Common myeloid progenitor, CD34-positive (primary cell): ENCODE measurements at regions not wholly inside any gene's neighbourhood (a gene's known extent, or its start where the extent isn't known, plus 50 kb on each side); places are given as distances from the start of the nearest gene placed in this dataset.
"Not testable (repeated sequence)": the region's sequence is repeated elsewhere in the genome, so short reads cannot be mapped to it uniquely, and the experiment has no call there.

Experiments
- CTCF ChIA-PET: fragments of 350-600 bp; sonication (Branson Sonifier 250); formaldehyde crosslinking; loops from one replicate; lab custom pipeline; 2021; ENCODE audit warnings: antibody characterized with exemption; lab: Charles Lee
- POLR2A ChIA-PET: fragments of 350-600 bp; sonication (Branson Sonifier 250); formaldehyde crosslinking; loops from one replicate; lab custom pipeline; 2021; ENCODE audit warnings: antibody characterized with exemption; lab: Charles Lee
- DNase-seq, 3 donors: peaks; one replicate each; pipeline versions ENCODE4 v3.0.0 to v3.0.0-alpha.2; 2013
- H3K27ac ChIP-seq, 2 experiments: 1 replicate in 1 of 2; 2 replicates in 1 of 2; pipeline ENCODE4 v1.7.0; 2013; ENCODE audit warnings: inconsistent platforms in 2 of 2, low read length in 2 of 2, mild to moderate bottlenecking in 2 of 2, low read depth in 1 of 2, moderate library complexity in 1 of 2; ENCODE audit not compliant: severe bottlenecking in 2 of 2, insufficient read depth in 1 of 2, poor library complexity in 1 of 2
- H3K27me3 ChIP-seq, 5 experiments: replicated peaks in 2 of 5; 1 replicate in 3 of 5; 2 replicates in 2 of 5; pipeline versions ENCODE4 v1.6.1 to v1.7.0; 2013; ENCODE audit warnings: low read length in 4 of 5, mild to moderate bottlenecking in 2 of 5, moderate library complexity in 2 of 5, inconsistent platforms in 1 of 5; ENCODE audit not compliant: insufficient read depth in 5 of 5, control insufficient read depth in 4 of 5
- H3K36me3 ChIP-seq, 4 experiments: 1 replicate in 2 of 4; 2 replicates in 2 of 4; pipeline versions ENCODE4 v1.6.1 to v1.7.0; 2013; ENCODE audit warnings: low read length in 3 of 4, control low read depth in 1 of 4, mild to moderate bottlenecking in 1 of 4; ENCODE audit not compliant: control insufficient read depth in 4 of 4, insufficient read depth in 4 of 4
- H3K4me1 ChIP-seq, 4 experiments: 1 replicate in 3 of 4; 2 replicates in 1 of 4; pipeline versions ENCODE4 v1.6.1 to v1.7.1; 2013; ENCODE audit warnings: low read length in 3 of 4, mild to moderate bottlenecking in 3 of 4, control low read depth in 1 of 4, inconsistent platforms in 1 of 4, moderate library complexity in 1 of 4; ENCODE audit not compliant: control insufficient read depth in 4 of 4, insufficient read depth in 4 of 4; ENCODE audit errors: control extremely low read depth in 1 of 4
- H3K4me3 ChIP-seq, 7 experiments: 1 replicate in 4 of 7; 2 replicates in 3 of 7; pipeline versions ENCODE4 v1.5.1 to v1.7.0; 2013; ENCODE audit warnings: mild to moderate bottlenecking in 7 of 7, low read length in 6 of 7, moderate library complexity in 6 of 7, inconsistent platforms in 2 of 7, low read depth in 2 of 7, control low read depth in 1 of 7; ENCODE audit not compliant: insufficient read depth in 4 of 7, control insufficient read depth in 1 of 7; ENCODE audit errors: extremely low read depth in 1 of 7
- H3K9me3 ChIP-seq, 5 experiments: 1 replicate in 4 of 5; 2 replicates in 1 of 5; pipeline versions ENCODE4 v1.6.1 to v1.7.1; 2013; ENCODE audit warnings: low read length in 4 of 5, mild to moderate bottlenecking in 2 of 5, inconsistent platforms in 1 of 5, low read depth in 1 of 5, moderate library complexity in 1 of 5; ENCODE audit not compliant: control insufficient read depth in 4 of 5, insufficient read depth in 2 of 5; ENCODE audit errors: control extremely low read depth in 1 of 5
- WGBS: methylation state at CpG from one replicate; pipeline ENCODE4 v1.1.5; 2013; ENCODE audit not compliant: insufficient coverage; 5-methylcytosine and 5-hydroxymethylcytosine counted together

DNA sequence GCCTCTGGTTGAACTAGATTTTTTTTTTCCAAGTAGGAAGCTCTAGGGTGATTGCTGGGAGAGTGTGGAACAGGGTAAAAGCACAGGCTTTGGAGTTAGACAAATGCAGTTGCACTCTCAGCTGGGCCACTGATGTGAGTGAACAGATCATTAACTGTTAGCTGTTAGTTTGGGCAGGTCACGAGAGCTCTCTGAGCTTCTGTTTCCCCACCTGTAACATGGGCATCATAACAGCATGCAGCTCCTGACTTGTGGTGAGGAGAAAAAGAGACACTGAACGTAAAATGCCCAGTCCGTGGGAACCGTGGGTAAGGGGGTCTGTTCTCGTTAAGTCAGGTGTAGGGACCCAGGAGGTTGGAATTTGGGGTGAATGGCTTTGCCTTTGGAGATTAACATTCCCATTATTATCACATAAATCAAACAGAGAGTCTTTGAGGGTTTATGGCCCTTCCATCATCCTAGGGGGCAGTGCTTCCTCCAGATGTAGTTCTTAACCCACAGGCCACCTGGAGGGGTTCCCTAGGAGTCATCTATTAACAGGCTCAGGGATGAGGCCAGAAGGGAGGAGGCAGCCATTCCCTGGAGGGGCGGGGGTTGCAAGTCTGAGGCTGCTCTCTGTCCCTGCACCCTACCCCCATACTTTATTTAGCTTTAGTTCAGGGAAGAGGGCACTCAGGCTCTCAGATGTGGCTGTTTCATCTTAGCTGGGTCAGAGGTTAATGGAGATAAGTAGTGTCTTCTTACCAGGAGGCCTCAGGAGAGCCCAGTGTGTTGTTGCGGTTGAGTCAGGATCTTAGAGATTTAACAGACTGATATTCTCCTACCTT lies 135.2 kb downstream of the DACT1 start:
- Histone ChIP-seq H3K36me3 (no peaks in the 10 kb centered on the region), H3K4me1 (peaks cover 0 to 2% (median 0%) of the 10 kb centered on the region in 4 experiments), H3K9me3 (no peaks in the 10 kb centered on the region), H3K27me3 (no peaks in the 10 kb centered on the region), H3K4me3 (no peak overlapping the region), H3K27ac (no peak overlapping the region)
- DNase-seq: no peak
- ChIA-PET POLR2A (no interaction called here), CTCF (no interaction called here)
- WGBS: 100% methylated on average over 1 of the region's 7 CpGs

GRCh38 chr14:58774531-58774930 lies 136.8 kb downstream of the DACT1 start:
- Histone ChIP-seq H3K36me3 (no peaks in the 10 kb centered on the region), H3K27ac (no peak overlapping the region), H3K4me3 (no peak overlapping the region), H3K4me1 (peaks cover 0 to 2% (median 0%) of the 10 kb centered on the region in 4 experiments), H3K27me3 (no peaks in the 10 kb centered on the region), H3K9me3 (no peaks in the 10 kb centered on the region)
- DNase-seq: no peak
- ChIA-PET CTCF (no interaction called here), POLR2A (no interaction called here)
- WGBS: 100% methylated on average over 1 of the region's 1 CpG

DNA sequence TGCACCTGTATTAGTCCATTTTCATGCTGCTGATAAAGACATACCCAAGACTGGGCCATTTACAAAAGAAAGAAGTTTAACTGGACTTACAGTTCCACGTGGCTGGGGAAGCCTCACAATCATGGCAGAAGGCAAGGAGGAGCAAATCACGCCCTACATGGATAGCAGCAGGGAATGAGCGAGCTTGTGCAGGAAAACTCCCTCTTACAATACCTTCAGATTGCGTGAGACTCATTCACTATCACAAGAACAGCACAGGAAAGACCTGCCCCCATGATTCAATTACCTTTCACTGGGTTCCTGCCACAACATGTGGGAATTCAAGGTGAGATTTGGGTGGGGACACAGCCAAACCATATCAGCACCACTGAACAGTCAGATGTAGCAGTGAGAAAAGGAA lies 137.4 kb downstream of the DACT1 start:
- POLR2A ChIA-PET, H3K36me3 ChIP-seq, H3K27ac ChIP-seq, H3K9me3 ChIP-seq, H3K4me3 ChIP-seq, H3K27me3 ChIP-seq, CTCF ChIA-PET, H3K4me1 ChIP-seq, DNase-seq: not testable (repeated sequence)
- 100% methylated on average over 1 of the region's 4 CpGs for WGBS

DNA sequence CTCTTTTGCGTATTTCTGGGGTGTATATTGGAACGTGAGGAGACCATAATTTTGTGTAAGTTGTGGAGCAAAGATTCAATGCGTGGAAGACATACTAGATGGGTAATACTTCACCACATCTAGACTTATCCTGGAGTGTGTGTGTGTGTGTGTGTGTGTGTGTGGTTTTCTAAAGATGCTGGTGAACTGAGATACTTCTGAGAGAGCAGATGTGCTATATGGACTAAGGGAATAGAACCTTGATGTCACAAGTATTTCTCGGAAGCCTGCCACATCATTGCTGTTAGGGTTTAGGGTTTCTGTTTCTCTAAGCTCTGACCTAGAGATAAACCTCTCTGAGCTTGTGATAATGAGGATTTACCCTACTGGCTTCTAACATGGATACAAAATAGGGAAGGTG lies 138.8 kb downstream of the DACT1 start:
- H3K27ac ChIP-seq: no peak overlapping the region
- no peaks in the 10 kb centered on the region for H3K9me3 ChIP-seq
- H3K27me3 ChIP-seq: no peaks in the 10 kb centered on the region
- no peak overlapping the region for H3K4me3 ChIP-seq
- POLR2A ChIA-PET: no interaction called here
- no peaks in the 10 kb centered on the region for H3K36me3 ChIP-seq
- peaks cover 0 to 2% (median 0%) of the 10 kb centered on the region in 4 experiments for H3K4me1 ChIP-seq
- 100% methylated on average over 1 of the region's 4 CpGs for WGBS
- DNase-seq: no peak
- CTCF ChIA-PET: interaction anchor here (1.1 kb wide), 1 partner anchor 245 kb away, joined by 3 read pairs; no protein-coding TSS in a partner anchor

GRCh38 chr14:58777541-58777979 lies 139.8 kb downstream of the DACT1 start:
- Histone ChIP-seq H3K36me3 (no peaks in the 10 kb centered on the region), H3K27ac (no peak overlapping the region), H3K4me1 (peaks cover 0 to 2% (median 0%) of the 10 kb centered on the region in 4 experiments), H3K4me3 (no peak overlapping the region), H3K9me3 (no peaks in the 10 kb centered on the region), H3K27me3 (no peaks in the 10 kb centered on the region)
- 71% methylated on average over 6 of the region's 7 CpGs for WGBS
- POLR2A ChIA-PET: no interaction called here
- no peak for DNase-seq
- CTCF ChIA-PET: no interaction called here

DNA sequence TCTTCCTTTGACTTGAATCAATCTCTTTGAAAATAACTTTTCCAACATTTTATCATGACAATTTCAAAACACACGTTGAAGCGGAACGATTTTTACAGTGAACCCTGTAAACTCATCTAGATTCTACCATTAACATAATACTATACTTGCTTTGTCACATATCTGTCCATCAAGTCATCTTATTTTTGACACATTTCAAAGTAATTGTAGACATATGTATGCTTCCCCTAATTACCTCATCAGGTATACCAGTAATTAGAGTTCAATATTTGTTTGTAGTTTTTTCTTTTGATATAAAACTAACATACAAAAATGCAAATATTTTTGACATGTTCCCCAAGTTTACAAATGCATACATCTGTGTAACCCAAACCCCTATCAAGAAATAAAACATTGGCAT lies 140.4 kb downstream of the DACT1 start:
- no peak overlapping the region for H3K4me3 ChIP-seq
- no peak for DNase-seq
- 96% methylated on average over 3 of the region's 3 CpGs for WGBS
- H3K27ac ChIP-seq: no peak overlapping the region
- H3K9me3 ChIP-seq: no peaks in the 10 kb centered on the region
- ChIA-PET POLR2A (no interaction called here), CTCF (no interaction called here)
- peaks cover 0 to 2% (median 0%) of the 10 kb centered on the region in 4 experiments for H3K4me1 ChIP-seq
- no peaks in the 10 kb centered on the region for H3K36me3 ChIP-seq
- no peaks in the 10 kb centered on the region for H3K27me3 ChIP-seq

DNA sequence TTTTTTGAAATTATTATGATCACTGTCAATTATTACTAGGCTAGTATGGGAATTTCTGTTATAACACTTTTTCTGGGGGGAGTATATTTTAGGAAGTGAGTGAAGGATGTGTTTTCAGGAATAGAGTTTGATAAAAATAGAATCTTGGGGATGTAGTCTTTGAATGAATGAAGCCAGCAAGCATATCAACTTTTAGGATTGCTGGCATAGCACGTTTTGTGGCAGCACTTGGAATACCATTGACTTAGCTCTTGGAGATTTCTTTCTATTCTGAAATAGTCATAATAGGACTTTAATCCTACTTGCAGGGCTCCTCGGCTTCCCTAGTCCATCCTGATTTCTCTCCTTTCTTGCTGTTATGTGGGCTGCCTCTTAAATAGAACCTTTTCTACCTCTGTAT lies 141.6 kb downstream of the DACT1 start:
- no peaks in the 10 kb centered on the region for H3K27me3 ChIP-seq
- no peaks in the 10 kb centered on the region for H3K36me3 ChIP-seq
- 89% methylated on average over 2 of the region's 2 CpGs for WGBS
- DNase-seq: no peak
- H3K27ac ChIP-seq: no peak overlapping the region
- H3K4me3 ChIP-seq: no peak overlapping the region
- CTCF ChIA-PET: no interaction called here
- POLR2A ChIA-PET: no interaction called here
- H3K4me1 ChIP-seq: peaks cover 0 to 2% (median 0%) of the 10 kb centered on the region in 4 experiments
- H3K9me3 ChIP-seq: no peaks in the 10 kb centered on the region
